Left forelimb (tissue), 1 donor: ENCODE measurements at regions not wholly inside any gene's neighbourhood (a gene's known extent, or its start where the extent isn't known, plus 50 kb on each side); places are given as distances from the start of the nearest gene placed in this dataset.
"Not testable (repeated sequence)": the region's sequence is repeated elsewhere in the genome, so short reads cannot be mapped to it uniquely, and the experiment has no call there.

Experiments used
- DNase-seq: peaks from one replicate; pipeline ENCODE4 v3.0.0-alpha.2; 2018; ENCODE audit warnings: low spot score

DNA sequence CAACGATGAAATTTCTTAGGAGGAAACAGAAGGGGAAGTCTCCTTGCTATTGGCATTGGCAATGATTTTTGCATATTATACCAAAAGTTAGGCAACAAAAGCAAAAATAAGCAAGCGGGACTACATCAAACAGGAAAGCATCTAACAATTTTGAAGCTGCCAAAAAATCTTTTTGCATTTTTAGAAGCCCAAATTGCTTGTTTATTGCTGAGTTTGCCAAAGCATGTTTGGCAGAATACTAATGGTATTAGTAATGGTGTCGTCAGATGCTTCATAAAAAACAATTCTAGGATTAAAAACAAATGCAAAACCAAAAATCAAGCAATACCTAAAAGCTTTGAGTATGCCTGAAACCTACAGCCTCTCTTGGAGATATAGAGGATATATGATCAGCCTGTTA is 80.0 kb downstream of the GALR1 start:
- no peak for DNase-seq

DNA sequence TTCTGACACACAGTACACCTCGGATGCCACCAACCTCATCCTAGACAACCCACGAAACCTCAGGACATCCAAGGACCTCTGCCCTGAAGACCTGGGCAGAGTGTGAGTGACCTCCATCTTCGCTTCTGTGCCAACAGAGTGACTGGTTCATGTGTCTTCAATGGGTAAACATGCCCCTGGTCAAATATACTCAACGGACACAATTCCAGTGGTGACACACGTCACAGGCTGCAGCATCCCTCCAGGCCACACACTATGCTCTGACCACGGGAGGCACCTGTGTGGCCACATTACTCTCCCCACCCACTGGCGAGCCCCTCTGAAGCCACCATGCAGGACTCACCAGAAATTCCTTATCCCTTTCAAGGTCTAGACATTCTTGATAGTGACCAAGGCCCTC is 85.2 kb downstream of the GALR1 start:
- no peak for DNase-seq

DNA sequence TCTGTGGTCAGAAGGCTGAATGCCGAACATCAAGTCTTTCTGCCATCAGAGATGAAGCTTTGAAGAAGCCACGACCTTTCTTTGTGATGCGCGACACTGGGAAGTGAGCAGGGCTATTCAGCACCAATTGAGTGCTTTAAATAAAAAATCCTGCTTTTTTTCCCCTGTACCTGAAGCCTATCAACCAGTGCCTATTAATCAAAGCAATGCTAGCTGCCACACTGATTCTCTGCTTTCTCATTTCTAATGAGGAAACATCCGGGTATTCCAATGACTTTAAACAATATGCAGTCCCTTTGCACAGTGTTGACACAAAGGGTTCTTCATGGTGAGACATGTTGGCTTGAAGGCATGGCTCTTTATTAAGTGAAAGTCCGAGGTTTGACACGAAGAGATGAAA is 88.0 kb downstream of the GALR1 start:
- DNase-seq: no peak

DNA sequence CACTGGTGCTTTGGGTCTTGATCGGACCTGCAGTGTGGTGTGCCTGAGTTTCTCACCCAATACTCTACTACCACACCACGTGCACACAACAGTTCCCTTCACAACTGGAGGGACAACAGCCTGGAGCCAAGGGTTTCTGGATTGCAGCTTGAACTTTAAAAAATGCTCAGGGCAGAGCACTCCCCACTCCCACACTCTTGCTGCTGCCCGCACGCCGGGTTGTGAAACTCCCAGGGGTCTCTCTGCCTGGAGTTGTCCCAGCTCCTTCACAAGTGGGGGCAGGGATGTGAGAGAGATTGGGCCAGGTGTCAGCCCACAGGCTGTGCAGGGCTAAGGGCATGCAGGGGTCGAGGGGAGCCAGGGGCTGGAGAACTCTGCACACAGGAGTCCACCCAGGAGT is 89.4 kb downstream of the GALR1 start:
- no peak for DNase-seq

DNA sequence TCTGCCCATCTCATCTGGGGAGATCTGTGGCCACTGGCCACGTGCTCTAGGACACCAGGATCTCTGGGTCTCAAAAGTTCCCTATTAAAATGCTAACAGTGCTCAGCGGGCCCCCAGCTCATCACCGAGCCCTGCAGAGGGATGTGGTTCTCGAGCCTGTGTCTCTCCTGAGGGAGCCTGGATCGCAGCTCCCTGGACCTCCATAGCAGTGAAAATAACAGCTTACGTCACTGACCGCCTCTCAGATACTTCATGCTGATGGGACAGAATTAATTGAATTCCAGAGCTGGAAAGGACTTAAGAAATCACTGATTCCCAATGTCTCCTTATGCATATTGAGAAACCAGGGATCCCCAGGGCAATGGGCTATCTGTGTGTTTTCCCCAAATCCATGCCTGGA is 90.0 kb downstream of the GALR1 start:
- DNase-seq: no peak

DNA sequence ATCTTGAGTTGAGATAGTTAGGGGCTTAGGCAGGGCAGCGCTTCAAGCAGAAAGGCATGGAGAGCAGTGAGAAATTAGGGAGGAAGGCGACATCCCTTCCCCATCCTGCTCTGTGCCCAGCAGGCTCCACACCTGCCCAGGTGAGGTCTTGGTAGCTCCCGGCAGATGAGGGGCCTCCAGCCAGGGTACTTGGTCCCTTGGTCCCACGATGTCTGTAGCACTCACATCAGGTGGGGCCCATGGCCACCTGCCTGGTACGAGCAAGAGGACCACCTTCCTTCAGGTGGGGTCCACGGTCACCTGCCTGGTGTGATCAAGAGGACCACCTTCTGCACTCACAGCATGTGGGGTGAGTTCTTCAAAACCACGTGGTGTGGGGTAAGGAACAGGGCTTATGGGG is 91.2 kb downstream of the GALR1 start:
- DNase-seq: no peak

DNA sequence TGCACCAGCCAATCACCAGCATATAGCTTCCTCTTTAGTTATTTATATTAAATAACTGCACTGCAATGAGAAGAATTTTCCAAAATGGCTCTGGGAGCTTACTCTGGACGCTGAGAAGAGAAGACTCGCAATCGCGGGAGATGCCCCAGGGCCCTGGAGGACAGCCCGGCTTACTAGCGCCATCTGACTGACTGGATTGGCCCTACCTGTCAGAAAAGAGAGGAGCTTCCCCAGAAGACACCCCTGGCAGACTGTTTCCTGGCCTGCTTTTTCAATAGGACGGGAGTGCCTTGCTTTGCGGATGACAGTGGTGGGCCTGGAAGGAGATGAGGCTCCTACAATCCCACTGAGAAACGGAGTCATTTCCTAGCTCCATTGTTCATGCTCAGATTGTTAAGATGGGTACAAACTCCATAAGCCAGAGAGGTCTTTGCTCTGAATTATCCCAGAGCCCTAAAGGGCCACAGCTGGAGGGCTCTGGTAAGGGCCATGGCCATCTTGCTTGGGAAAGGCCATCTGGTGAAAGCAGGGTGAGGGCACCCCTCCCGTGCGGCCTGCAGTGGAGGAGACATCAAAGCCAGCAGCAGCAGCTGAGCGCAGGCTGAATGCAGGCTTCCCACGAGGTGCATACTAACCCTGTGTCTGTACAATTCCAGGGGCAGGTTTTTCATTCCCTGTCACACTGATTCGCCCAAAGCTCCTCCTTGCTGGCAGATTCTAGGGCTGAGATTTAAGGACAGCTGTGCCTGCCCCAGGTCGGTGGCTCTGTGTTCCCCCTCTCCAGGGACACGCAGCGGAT is 92.1 kb downstream of the GALR1 start:
- DNase-seq: no peak

DNA sequence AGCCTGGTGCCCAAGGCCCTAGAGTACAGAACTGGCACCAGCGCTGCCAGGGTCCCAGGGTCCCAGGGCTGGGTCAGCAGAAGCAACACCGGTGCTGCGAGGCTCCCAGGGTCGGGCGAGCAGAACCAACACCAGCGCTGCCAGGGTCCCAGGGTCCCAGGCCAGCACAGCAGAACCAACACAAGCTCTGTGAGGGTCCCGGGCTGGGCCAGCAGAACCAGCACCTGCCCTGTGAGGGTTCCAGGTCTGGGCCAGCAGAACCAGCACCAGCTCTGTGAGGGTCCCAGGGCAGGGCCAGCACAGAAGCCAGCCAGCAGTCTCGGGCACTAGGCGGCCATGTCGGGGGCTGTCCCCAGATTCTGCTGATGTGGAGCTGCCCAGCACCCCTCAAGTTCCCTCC is 93.1 kb downstream of the GALR1 start:
- DNase-seq: no peak

DNA sequence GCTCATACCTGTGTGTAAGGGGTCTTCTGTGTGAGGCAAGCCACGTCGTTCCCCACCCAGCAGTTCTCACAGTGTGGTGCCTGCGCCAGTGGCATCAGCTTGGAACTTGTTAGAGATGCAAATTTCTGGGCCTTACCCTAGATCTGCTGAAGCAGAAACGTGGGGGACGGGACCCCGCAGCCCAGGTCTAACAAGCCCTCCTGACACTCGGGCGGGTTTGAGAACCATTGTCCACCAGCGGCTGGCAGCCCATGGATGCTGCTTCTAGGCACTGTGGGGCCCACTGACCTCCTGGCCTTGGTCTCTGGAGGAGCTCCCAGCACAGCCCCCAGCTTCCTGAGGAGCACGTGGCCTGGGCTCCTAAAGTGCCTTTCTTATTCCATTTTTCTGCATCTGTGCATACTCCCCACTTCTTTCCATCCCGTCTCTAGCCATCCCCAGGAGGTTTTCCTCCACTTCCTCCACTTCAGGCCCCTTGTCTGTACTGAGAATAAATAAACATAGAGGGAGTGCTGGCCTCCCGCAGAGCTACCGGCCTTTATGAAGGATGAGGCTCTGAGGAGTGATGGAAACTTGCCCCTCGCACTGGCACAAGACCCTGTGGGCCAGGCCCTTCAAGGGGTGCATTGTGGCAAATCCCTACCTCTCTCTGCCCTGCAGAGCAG is 94.3 kb downstream of the GALR1 start:
- DNase-seq: no peak

DNA sequence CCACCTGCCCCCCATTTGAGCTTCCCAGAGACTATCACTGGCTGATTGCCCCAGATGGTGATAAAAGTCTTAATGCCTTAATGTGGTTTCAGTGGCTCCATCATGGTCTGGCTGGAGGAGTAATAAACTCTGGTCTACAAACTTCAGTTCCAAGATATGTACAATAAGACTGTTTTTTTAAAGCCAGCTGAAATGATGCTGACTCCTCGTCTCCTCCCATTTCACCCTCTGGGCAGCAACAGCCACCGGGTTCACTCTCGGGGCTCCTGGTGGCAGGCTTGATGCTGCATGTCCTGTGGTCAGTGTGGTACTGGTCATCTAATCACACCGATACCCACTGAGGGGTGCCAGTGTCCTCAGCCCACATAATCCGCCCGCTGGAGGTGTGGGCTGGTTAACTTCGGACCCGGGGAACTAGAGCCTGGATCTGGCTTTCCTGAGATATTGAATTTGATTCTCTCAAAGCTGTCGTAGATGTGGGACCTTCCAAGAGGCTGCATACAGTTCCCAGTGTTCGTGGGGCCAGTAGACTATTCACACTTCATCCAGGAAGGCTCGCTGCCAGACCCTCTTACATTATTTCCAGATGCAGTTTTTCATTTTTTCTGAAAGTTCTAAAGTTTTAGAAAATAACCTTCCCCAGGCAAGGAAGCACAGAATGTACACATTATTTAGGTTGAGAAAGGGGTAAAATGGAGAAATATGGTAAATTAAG is 95.3 kb downstream of the GALR1 start:
- no peak for DNase-seq

DNA sequence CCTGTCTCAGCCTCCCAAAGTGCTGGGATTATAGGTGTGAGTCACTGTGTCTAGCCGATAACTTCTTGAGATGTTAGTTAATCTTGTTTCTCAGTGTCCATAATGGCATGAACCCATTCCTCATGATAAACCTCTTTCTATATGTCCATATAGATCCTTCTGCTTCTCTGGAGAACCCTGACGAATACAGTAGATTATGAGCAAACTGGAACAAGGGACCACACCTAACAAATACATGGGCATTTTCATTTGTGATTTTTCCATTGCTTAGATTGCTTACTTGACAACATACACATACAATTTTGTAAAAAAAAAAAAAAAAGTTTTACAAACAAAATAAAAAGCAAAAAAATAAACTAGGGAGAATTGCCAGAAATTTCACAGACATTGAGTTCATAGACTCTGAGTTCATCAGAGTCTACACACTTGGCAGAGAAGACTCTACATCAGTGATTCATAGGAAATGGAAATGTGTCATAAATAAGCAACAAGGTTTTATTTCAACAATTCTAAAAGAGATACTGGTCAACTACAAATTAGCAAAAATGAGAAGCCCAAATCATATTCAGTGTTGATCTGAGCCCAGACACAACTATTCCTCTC is 96.7 kb downstream of the GALR1 start:
- no peak for DNase-seq

DNA sequence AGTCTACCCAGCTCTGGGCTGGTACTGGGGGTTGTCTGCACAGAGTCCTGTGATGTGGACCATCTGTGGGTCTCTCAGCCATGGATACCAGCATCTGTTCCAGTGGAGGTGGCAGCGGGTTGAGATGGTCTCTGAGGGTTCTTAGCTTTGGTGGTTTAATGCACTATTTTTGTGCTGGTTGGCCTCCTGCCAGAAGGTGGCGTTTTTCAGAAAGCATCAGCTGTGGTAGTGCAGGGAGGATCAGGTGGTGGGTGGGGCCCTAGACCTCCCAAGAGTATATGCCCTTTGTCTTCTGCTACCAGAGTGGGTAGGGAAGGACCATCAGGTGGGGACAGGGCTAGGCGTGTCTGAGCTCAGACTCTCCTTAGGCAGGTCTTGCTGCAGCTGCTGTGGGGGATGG is 103.7 kb downstream of the GALR1 start:
- not testable (repeated sequence) for DNase-seq

DNA sequence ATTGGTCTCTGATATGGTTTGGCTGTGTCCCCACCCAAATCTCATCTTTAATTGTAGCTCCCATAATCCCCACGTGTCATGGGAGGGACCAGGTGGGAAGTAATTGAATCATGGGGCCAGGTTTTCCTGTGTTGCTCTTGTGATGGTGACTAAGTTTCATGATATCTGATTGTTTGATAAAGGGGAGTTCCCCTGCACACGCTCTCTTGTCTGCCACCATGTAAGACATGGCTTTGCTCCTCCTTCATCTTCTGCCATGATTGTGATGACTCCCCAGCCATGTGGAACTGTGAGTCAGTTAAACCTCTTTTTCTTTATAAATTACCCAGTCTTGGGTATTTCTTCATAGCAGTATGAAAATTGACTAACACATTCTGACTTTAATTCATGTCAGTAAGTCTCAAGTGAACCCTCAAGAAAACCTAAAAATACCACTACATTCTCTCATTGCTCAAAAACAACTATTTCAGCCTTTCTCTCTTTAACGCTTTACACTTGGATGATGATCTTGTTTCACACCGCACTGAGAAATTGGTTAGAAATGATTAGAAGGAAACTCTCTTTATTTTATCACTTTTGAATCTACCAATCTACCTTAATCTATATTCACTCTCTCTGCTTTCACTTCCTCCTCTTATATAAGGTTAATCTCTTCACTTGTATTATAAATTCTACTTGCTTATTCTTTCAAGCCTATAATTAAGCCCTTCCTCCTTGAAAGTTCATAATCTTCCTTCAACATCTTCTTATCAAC is 110.1 kb downstream of the GALR1 start:
- DNase-seq: no peak

DNA sequence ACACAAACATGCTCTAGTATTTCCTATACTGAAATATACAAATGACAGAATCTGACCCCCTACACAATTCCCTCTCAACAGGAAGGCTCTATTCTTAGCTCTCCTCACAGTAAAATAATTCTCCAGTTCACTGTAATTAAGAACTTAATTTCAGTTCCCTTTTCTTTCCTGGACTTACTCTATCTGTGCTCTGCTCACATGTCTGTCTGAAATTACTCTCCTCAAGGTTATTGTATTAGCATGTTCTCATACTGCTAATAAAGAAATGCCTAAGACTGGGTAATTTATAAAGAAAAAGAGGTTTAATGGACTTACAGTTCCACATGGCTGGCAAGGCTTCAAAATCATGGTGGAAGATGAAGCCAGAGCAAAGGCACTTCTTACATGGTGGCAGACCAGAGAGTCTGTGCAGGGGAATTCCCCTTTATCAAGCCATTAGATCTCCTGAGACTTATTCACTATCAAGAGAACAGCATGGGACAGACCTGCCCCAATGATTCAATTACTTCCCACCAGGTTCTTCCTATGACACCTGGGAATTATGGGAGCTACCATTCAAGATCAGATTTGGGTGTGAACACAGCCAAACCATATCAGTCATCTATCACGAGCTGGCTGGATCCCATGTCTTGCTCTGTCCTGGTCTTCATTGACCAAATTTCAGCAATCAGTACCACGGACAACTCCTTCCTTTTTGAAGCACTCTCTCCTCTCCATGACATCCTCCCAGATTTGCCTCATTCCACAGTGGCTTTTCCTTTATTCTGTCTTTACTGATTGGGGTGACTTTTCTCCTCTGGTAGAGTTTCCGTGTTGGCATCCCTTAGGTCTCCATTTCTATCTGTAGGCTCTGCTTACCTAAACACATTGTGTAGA is 110.9 kb downstream of the GALR1 start:
- DNase-seq: no peak

DNA sequence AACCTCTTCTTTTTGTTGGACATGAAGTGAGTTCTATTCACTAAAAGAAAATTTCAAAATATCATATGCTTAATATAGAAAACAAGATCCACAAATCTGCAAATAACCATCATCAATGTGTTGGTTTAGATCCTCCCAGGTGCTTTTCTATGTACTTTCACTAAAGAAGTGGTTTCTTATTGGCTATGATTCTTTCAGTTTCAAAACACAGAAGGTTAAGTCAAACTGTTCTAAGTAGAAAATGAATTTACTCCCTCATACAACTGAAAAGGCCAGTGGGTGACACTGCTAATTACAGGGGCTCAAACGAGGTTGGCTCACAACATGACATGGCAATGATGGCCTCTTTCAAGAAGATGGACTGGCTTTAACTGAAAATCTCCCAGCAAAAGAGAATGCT is 111.7 kb downstream of the GALR1 start:
- DNase-seq: no peak

DNA sequence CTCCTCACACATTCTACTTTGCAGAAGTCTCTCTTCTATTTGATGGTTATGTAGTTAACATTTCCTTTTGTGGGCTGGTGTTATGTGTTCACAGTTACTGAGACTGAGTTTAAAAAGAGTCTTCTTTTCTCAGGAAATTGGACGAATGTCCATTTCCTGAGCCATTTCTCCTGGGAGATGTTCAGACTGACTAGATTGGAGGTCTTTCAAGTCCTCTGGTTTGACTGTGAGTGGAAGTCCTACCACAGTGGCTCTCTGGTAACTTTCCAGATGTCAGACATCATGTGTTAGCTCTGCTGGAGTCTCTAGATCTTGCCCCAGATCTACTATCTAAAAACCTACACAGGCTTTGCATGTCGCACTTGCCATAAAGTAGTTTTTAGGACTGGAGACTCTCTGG is 116.0 kb downstream of the GALR1 start:
- no peak for DNase-seq

DNA sequence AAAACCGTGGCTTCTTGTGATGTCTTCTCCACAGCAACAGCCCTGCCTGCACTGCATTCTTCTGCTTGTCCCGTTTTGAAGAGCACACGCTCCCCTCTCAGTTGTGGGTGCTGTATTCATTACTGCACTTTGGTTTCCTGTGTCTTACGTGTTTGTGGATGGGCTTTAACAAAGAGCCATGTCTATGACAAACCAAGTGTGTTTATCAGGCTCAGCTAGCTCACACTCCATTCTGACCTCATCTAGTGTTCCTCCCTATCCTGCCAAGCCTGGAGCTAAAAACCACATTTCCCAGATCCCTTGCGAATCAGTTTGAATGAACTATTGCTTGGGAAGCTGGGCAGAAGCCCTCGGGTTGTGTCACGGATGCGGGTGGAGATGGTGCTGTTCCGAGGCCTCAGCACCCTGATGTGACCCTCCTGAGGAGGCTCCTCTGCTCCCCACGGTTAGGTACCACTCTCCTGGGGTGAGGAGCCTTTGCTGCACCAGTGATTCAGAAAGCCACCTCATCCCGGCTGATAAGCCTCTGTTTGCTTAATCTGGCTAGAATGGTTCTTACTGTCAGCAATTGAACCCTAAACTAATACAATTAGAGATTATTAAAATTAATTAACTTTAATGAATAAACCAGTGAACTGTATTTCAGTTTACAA is 116.5 kb downstream of the GALR1 start:
- DNase-seq: no peak

DNA sequence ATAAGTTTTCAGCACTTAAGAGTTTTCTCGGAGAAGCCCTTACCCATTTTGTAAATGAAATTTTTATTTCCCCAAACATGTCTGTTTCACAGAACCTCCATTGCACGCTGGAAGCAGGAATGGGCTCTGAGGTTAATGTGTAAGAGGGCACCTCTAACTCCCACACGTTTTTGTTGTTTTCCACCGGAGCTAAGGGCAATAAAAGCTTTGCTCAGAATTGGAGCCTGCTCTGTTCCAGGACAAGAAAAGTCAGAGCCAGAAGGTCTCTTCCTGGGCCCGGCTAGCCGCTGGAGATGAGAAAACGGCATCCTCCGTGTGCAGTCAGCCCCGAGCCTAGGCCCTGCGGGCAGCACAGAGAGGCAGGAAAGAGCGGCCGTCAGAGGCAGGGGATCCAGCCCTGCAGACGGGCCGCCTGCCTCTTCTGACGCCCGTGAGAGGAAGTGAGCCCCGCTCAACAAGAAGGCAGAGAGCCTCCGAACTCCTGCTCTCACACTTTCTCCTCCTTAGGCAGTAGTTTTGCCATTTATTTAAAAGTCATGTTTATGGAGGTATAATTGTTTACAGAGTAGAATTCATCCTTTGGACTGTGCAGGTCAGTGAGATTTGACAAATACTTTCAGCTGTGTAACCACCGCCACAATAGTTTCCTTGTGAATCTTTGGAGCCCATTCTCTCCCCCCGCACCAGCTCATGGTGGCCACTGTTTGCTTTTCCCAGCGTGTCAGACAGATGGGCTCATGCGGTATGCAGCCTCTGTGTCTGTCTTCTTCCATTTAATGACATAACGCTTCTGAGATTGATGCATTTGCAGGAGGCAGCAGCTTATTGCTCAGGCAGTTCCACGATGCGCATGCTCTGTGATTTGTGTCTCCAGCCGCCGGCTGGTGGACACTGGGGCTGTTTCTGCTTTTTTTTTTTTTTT is 117.3 kb downstream of the GALR1 start:
- no peak for DNase-seq

DNA sequence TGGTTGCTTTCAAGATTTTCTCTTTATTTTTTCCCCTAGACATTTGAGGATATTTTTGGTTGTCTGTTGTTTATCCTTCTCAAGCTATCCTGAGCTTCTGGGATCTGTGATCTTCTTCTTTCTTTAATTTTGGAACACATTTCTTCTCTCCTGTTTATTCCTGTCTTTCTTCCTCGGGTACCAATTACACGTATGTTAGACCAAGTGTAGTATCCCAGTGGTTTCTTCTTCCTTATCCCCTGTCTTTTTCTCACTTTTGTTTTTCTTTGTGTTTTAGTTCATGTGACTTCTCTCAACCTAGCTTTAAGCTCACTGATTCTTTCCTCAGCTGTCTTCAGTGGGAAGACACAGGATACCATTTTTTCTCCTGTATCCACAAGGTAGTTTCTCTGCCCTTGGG is 120.0 kb downstream of the GALR1 start:
- DNase-seq: no peak
